HG02798 (cell line): ENCODE measurements at regions not wholly inside any gene's neighbourhood (a gene's known extent, or its start where the extent isn't known, plus 50 kb on each side); places are given as distances from the start of the nearest gene placed in this dataset.

ENCODE experiments used
- ATAC-seq: cut with Tn5 transposase; IDR thresholded peaks from one replicate; pipeline ENCODE4 v1.9.1; 2021; ENCODE audit warnings: mild to moderate bottlenecking; ENCODE audit not compliant: unreplicated experiment, poor library complexity

DNA sequence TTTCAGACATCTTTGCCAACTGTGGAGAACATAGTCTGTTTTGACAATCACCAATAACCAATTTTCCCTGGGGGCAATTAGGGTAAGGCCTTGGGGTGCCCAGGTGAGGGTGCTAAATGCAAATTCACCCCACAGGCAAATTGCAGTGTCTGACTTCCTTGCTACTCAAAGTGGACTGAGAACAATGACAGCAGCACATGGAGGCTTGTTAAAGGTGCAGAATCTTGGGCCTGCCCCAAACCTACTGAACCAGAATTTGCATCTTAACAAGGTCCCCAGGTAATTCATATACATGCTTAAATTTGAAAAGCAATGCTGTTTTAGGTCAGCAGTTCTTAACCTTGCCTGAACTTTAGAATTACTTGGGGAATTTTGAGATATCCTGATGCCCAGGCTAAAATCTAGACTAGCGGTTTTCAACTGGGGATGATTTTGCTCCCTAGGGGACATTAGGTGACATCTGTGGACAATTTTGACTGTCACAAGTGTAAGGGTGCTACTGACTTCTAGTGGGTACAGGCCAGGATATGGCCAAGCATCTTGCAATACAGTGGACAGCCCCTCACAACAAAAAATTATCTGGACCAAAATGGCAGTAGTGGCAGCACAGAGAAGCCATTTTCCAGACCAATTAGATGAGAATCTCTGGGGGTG, 80.2 kb upstream of the GCFC2 start:
- ATAC-seq = peak; percentile 59

DNA sequence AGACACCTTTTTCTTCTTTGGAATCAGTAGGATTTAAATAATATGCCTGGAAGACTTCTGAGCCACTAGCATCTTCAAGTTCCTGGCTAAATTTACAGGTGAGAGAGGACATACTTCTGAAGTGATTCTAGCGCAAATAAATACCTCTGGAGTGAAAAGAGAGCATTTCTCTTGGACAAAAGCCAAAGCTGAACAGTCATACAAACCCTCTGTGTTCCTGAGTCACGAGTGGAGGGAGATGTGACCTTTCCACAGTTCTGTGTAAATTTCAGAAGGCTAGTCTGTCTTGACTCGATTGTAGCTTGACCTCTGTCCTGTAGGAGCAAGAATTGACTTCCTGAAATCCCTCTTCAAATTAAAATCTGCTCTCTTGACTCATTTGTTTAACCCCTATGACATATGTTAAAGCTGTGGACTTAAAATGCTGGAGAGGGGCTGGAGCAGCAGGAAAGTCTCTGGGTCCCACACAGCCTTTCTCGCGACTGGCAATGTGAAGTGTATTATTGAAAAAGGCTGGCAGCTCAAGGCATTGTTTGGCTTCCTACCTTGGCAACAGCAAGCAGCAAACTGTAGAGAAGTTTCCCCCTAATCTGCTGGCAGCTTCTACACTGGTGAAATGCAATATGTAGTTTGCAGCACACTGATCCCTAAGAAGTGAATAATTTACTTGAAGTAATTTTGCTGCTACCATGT, 79.6 kb upstream of the GCFC2 start:
- peak; percentile 8 for ATAC-seq

DNA sequence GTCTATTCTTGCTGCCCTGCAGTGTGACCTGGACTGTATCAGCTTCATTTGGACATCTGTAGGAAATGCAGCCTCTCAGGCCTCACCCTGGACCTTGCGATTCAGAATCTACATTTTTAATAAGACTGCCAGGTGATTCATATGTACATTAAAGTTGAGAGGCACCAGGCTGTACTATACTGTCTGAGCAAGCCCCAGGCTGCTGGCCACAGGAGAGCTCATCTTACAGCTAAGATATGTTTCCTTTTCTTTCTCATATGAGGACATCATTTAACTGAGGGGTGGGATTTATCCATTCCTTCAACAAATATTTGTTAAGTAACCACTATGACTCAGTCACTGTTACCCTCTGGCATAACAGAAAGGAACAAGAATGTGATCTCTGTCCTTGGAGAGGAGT, 78.2 kb upstream of the GCFC2 start:
- no peak for ATAC-seq

DNA sequence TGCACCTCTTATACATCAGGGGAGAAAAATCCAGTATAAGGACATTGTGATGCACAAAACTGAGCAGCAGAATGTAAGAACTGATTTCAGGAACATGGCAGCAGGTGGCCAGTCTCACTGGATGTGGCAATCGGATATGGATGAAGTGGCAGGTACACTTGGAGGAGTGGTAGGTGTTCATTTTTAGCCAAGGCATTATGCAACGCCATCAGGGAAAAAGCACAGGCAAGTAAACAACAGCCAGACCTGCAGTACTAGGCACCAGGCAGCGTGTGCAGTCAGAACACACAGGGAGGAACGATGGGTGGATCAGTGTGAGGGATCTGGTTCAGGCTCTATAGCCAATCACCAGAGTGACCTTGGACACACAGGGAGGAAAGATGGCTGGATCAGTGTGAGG, 77.4 kb upstream of the GCFC2 start:
- no peak for ATAC-seq

DNA sequence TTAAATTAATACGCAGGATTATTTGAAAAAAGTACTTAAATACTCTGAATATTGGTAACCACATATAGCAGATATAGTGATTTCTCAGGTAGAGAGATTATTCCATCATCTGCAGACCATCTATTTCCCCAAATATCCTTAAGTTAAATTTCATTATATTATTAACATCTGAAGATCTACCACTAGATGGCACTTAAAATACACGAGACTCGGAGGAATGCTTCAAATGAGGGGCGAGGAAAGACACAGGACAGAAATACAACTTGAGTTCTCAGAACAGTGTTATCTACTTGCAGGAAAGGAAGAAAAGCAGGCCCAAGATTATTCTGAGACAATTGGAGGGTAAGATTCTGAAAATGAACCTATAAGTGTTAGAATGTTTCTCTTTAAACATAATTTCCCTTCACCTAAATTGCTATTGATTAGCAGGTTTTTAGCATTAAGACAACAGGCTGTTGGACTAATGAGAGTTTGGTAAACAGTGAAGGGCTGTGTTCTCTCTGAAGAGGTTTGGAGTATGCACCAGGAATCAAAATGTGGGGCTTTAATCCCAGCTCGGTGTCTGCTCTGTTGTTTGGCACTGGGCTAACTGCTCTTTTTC, 76.9 kb upstream of the GCFC2 start:
- peak; percentile 53 for ATAC-seq

- ATAC-seq = no peak
Measured at GRCh38 chr2:75775311-75775823, 64.7 kb upstream of the GCFC2 start.

GRCh38 chr2:75772908-75773630, 62.4 kb upstream of the GCFC2 start:
- ATAC-seq = no peak

DNA sequence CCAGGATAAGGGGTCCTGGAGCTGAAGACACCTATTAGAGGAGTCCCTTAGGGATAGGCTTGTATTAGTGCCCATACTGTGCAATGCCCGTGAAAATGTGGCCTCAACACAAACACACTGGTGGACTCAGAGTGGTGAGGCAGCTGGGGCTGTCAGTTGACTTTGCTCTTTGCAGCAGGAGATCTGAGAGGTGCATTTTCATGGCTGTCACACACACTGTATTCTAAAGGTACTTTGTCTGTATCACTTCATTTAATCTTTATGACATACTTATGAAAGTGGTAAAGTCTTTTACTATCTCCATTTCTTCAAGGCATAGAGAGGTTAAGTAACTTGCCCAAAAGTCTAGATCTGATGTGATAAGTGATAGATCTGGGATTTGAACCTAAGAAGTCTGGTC, 55.1 kb upstream of the GCFC2 start:
- ATAC-seq = no peak

DNA sequence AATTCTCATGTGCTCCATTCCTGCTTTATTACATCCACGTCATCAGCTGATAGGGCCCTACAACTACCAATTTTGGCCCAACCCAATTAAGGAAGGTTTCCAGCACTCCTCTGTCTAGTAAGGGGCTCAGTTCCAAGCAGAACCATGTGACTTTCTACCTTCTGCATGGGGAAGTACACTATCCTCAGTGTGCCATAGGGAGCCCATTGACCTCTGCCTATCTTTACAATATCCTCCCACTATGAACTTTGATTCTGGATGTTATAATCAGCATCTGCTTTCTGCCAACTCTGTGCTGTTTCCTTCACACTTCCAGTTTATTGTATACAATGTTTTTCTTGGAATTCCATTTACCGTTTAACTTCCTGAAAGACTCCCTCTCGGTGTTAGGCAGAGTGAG, 53.9 kb upstream of the GCFC2 start:
- ATAC-seq = no peak
